SH-SY5Y (cell line): ENCODE measurements at regions not wholly inside any gene's neighbourhood (a gene's known extent, or its start where the extent isn't known, plus 50 kb on each side); places are given as distances from the start of the nearest gene placed in this dataset.

Source experiments
- GATA2 ChIP-seq: IDR thresholded peaks from 2 replicates; pipeline ENCODE4 v1.6.1; 2011; ENCODE audit warnings: mild to moderate bottlenecking, low read depth, low read length
- GATA3 ChIP-seq: IDR thresholded peaks from 2 replicates; pipeline ENCODE4 v1.6.1; 2011; ENCODE audit warnings: low read depth, mild to moderate bottlenecking, low read length, moderate library complexity

DNA sequence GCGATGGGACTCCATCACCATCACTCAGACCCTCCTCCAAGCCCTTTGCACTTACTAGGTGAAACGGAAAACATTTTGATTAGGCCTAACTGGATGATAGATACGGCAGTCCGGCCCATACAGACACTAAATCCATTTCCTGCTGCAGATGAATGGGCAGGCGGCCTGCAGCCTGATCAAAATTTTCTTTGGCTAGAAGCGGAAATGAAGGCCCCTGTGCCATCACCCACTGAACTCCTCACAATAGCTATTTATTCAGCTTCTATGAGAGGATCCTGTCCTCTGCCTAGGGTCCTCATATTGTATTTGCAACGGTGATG is 200.5 kb downstream of the OMA1 start:
- no peak for TF ChIP-seq GATA3
- no peak for TF ChIP-seq GATA2
